CD8-positive, alpha-beta memory T cell (primary cell): ENCODE measurements at regions not wholly inside any gene's neighbourhood (a gene's known extent, or its start where the extent isn't known, plus 50 kb on each side); places are given as distances from the start of the nearest gene placed in this dataset.
"Not testable (repeated sequence)": the region's sequence is repeated elsewhere in the genome, so short reads cannot be mapped to it uniquely, and the experiment has no call there.

ENCODE experiments used
- CTCF ChIA-PET: fragments of 350-600 bp; sonication (Branson Sonifier 250); formaldehyde crosslinking; loops from one replicate; lab custom pipeline; 2021; ENCODE audit warnings: antibody characterized with exemption; lab: Charles Lee
- POLR2A ChIA-PET: fragments of 350-600 bp; sonication (Branson Sonifier 250); formaldehyde crosslinking; loops from one replicate; lab custom pipeline; 2021; ENCODE audit warnings: antibody characterized with exemption; lab: Charles Lee
- DNase-seq, 5 donors: peaks; one replicate each; pipeline versions ENCODE4 v3.0.0 to v3.0.0-alpha.2; 2020 to 2022; ENCODE audit warnings: mixed read lengths in 1 of 5
- H3K27ac ChIP-seq: one replicate; pipeline ENCODE4 v1.7.0; 2013; ENCODE audit warnings: low read depth, mild to moderate bottlenecking, low read length, moderate library complexity
- H3K27me3 ChIP-seq: 2 replicates; pipeline ENCODE4 v1.7.0; 2013; ENCODE audit warnings: low read length, mild to moderate bottlenecking; ENCODE audit not compliant: insufficient read depth, poor library complexity, severe bottlenecking
- H3K36me3 ChIP-seq: 2 replicates; pipeline ENCODE4 v1.7.0; 2013; ENCODE audit warnings: mild to moderate bottlenecking, low read length, moderate library complexity; ENCODE audit not compliant: insufficient read depth
- H3K4me1 ChIP-seq: 2 replicates; pipeline ENCODE4 v1.7.0; 2013; ENCODE audit warnings: mild to moderate bottlenecking, low read length, moderate library complexity; ENCODE audit not compliant: insufficient read depth
- H3K4me3 ChIP-seq: 2 replicates; pipeline ENCODE4 v1.7.0; 2013; ENCODE audit warnings: mild to moderate bottlenecking, low read length
- H3K9me3 ChIP-seq: 2 replicates; pipeline ENCODE4 v1.7.0; 2013; ENCODE audit warnings: mild to moderate bottlenecking, low read length
- H3K27ac Mint-ChIP-seq, 8 donors: one replicate each; pipeline ENCODE4 v1.8.0; 2020 to 2021; ENCODE audit warnings: mixed read lengths in 8 of 8, mild to moderate bottlenecking in 6 of 8, inconsistent platforms in 3 of 8, moderate library complexity in 3 of 8
- H3K27me3 Mint-ChIP-seq, 2 donors: one replicate each; pipeline ENCODE4 v1.8.0; 2020 to 2021; ENCODE audit warnings: mixed read lengths in 2 of 2, mild to moderate bottlenecking in 1 of 2, moderate library complexity in 1 of 2
- H3K36me3 Mint-ChIP-seq, 3 donors: one replicate each; pipeline ENCODE4 v1.8.0; 2020 to 2021; ENCODE audit warnings: mixed read lengths in 3 of 3, inconsistent platforms in 1 of 3, mild to moderate bottlenecking in 1 of 3
- H3K4me1 Mint-ChIP-seq, 3 donors: one replicate each; pipeline ENCODE4 v1.8.0; 2020 to 2021; ENCODE audit warnings: mixed read lengths in 3 of 3, inconsistent platforms in 1 of 3, mild to moderate bottlenecking in 1 of 3
- H3K4me3 Mint-ChIP-seq, 7 donors: one replicate each; pipeline ENCODE4 v1.8.0; 2020 to 2021; ENCODE audit warnings: mixed read lengths in 7 of 7, mild to moderate bottlenecking in 6 of 7, moderate library complexity in 4 of 7, inconsistent platforms in 2 of 7
- H3K9me3 Mint-ChIP-seq, 5 donors: one replicate each; pipeline ENCODE4 v1.8.0; 2020 to 2022; ENCODE audit warnings: mixed read lengths in 5 of 5, mild to moderate bottlenecking in 3 of 5, moderate library complexity in 2 of 5, inconsistent platforms in 1 of 5

DNA sequence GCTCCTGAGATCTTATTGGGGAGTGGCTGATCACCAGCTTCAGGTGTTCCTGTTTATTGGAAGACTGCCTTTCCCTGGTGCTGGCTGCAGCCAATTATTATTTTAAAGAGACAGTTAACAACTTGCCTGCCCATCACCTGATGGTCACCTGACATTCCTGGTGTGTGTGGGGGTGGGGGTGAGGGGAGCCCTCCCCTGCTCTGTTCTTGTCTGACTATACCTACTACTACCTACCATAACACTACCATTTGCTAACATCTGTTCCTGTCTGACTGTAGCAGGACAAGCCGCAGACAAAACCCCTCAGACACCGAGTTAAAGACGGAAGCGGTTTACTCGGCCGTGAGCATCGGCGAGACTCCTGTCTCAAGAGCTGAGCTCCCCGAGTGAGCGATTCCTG lies 54.9 kb upstream of the NBPF3 start:
- CTCF ChIA-PET = no interaction called here
- H3K36me3 Mint-ChIP-seq = peaks cover 0 to 5% (median 0%) of the 10 kb centered on the region in 3 donors
- H3K4me1 ChIP-seq = no peaks in the 10 kb centered on the region

DNA sequence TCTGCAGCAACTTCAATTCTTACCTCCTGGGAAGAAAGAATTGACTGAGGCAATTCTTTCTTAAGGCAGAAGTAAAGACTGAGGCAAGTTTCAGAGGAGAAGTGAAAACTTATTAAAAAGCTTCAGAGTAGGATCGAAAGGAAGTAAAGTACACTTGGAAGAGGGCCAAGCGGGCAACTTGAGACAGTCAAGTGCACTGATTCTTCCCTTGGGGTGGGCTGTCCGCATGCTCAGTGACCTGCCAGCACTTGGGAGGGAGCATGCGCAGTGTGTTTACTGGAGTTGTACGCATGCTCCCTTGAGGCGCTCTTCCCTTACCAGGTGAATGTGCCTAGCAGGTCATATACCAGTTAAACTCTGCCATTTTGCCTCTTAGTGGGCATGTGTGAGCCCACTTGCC lies 55.3 kb upstream of the NBPF3 start:
- Histone ChIP-seq H3K27ac (no peak overlapping the region), H3K4me3 (no peak overlapping the region), H3K9me3 (no peaks in the 10 kb centered on the region), H3K27me3 (no peaks in the 10 kb centered on the region), H3K4me1 (no peaks in the 10 kb centered on the region), H3K36me3 (no peaks in the 10 kb centered on the region)
- no peak for DNase-seq
- Mint-ChIP-seq H3K27me3 (peaks cover 5 to 18% of the 10 kb centered on the region in 2 donors), H3K27ac (no peak overlapping the region), H3K4me1 (peaks cover 0 to 9% (median 6%) of the 10 kb centered on the region in 3 donors), H3K9me3 (peaks cover 3 to 13% (median 6%) of the 10 kb centered on the region in 5 donors), H3K4me3 (no peak overlapping the region), H3K36me3 (peaks cover 0 to 7% (median 0%) of the 10 kb centered on the region in 3 donors)
- ChIA-PET POLR2A (no interaction called here), CTCF (no interaction called here)

More for the DNA sequence above, 54.9 kb upstream of the NBPF3 start:
- no peak overlapping the region for H3K4me3 ChIP-seq
- no peak overlapping the region for H3K27ac ChIP-seq
- H3K9me3 ChIP-seq = no peaks in the 10 kb centered on the region
- Mint-ChIP-seq H3K4me3 (no peak overlapping the region), H3K27me3 (peaks cover 5 to 22% of the 10 kb centered on the region in 2 donors), H3K9me3 (peaks cover 3 to 9% (median 5%) of the 10 kb centered on the region in 5 donors), H3K27ac (peak overlapping the region in 1 of 8 donors; percentile 5), H3K4me1 (peaks cover 0 to 9% (median 6%) of the 10 kb centered on the region in 3 donors)
- H3K36me3 ChIP-seq = no peaks in the 10 kb centered on the region
- DNase-seq = no peak
- H3K27me3 ChIP-seq = no peaks in the 10 kb centered on the region
- POLR2A ChIA-PET = no interaction called here

DNA sequence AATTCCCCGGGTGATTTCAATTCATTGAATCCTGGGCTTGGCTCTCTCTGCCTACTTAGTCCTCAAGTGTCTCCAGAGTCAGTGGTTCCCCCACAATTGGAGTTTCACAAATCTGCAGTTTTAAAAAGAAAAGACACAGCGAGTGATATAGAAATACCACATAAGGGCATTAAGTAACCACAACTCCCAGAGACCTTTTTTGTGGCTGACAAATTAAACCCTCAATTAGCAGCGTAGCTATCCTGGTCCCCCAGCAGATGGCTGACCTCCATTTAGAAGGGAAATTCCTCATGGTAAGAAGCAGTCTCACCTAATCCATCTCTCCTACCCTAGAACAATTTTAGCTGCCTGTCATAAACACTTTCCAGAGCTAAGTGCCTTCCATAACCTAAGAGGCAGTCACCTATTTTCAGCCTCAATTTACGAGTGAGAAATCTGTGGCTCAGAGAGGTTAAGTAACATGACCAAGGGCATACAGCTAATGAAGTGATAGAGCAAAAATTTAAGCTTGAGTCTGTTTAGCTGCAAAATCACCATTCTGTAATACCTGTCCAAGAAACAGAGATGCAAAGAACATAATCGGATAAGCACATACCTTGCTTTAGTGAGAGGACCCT lies 56.0 kb upstream of the NBPF3 start:
- POLR2A ChIA-PET = no interaction called here
- CTCF ChIA-PET = no interaction called here

DNA sequence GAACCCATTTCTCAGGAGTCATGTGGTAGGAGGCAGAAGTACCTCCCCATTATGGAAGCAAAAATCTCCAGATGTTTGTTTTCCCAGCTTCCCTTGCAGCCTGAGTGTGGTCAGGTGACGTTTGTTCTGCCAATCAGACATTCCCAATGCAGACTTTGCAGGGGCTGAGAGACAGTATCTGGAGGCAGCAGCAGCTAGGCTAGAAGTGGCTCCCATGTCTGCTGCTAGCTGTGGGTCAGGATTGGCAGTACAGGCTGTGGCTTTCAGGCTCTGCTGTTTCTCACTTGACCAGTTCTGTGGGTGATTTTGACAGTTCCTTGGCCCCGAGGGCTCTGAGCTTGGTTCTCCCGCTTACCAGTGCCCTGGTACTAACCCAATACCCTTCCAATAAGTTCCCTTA lies 58.6 kb upstream of the NBPF3 start:
- ChIA-PET POLR2A (no interaction called here), CTCF (interaction anchor here (0.9 to 2.7 kb wide), 2 partner anchors 12 to 111 kb away, joined by 3 to 13 read pairs; no protein-coding TSS in a partner anchor)
- no peaks in the 10 kb centered on the region for H3K36me3 ChIP-seq
- DNase-seq = no peak
- Mint-ChIP-seq H3K36me3 (peaks cover 0 to 8% (median 0%) of the 10 kb centered on the region in 3 donors), H3K4me3 (no peak overlapping the region), H3K27ac (no peak overlapping the region), H3K27me3 (peaks cover 6 to 16% of the 10 kb centered on the region in 2 donors), H3K9me3 (peaks cover 5 to 13% (median 6%) of the 10 kb centered on the region in 5 donors), H3K4me1 (peaks cover 0 to 9% (median 6%) of the 10 kb centered on the region in 3 donors)
- no peaks in the 10 kb centered on the region for H3K4me1 ChIP-seq
- no peaks in the 10 kb centered on the region for H3K9me3 ChIP-seq
- no peak overlapping the region for H3K4me3 ChIP-seq
- H3K27ac ChIP-seq = no peak overlapping the region
- H3K27me3 ChIP-seq = no peaks in the 10 kb centered on the region

More for the DNA sequence above, 56.0 kb upstream of the NBPF3 start:
- no peaks in the 10 kb centered on the region for H3K36me3 ChIP-seq
- DNase-seq = no peak
- peaks cover 5 to 13% (median 6%) of the 10 kb centered on the region in 5 donors for H3K9me3 Mint-ChIP-seq
- H3K4me3 ChIP-seq = no peak overlapping the region
- no peaks in the 10 kb centered on the region for H3K9me3 ChIP-seq
- H3K4me1 ChIP-seq = no peaks in the 10 kb centered on the region
- H3K4me1 Mint-ChIP-seq = peaks cover 0 to 9% (median 6%) of the 10 kb centered on the region in 3 donors
- no peak overlapping the region for H3K27ac Mint-ChIP-seq
- H3K27me3 Mint-ChIP-seq = peaks cover 5 to 17% of the 10 kb centered on the region in 2 donors
- H3K27ac ChIP-seq = no peak overlapping the region
- H3K4me3 Mint-ChIP-seq = no peak overlapping the region
- H3K36me3 Mint-ChIP-seq = peaks cover 0 to 8% (median 0%) of the 10 kb centered on the region in 3 donors
- no peaks in the 10 kb centered on the region for H3K27me3 ChIP-seq

DNA sequence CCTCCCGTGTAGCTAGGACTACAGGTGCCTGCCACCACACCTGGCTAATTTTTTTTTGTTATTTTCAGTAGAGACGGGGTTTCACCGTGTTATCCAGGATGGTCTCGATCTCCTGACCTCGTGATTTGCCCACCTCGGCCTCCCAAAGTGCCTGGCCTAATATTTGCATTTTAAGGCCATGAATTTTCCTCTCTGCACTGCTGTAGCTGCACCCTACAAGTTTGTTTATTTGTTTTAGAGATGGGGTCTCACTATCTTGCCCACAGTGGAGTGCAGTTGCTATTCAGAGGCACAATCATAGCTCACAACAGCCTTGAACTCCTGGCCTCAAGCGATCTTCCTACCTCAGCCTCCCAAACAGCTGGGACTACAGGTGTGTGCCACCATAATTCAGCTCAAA lies 59.8 kb upstream of the NBPF3 start:
- H3K9me3 ChIP-seq, H3K27ac ChIP-seq, H3K27ac Mint-ChIP-seq, H3K4me3 Mint-ChIP-seq, H3K36me3 Mint-ChIP-seq, H3K36me3 ChIP-seq, H3K4me1 ChIP-seq, H3K4me1 Mint-ChIP-seq, DNase-seq, H3K27me3 ChIP-seq, POLR2A ChIA-PET, H3K4me3 ChIP-seq: not testable (repeated sequence)
- H3K9me3 Mint-ChIP-seq = peaks cover 5 to 13% (median 6%) of the 10 kb centered on the region in 5 donors
- CTCF ChIA-PET = interaction anchor here (0.9 to 2.7 kb wide), 2 partner anchors 11 to 161 kb away, joined by 3 to 13 read pairs; no protein-coding TSS in a partner anchor
- peaks cover 6 to 14% of the 10 kb centered on the region in 2 donors for H3K27me3 Mint-ChIP-seq

DNA sequence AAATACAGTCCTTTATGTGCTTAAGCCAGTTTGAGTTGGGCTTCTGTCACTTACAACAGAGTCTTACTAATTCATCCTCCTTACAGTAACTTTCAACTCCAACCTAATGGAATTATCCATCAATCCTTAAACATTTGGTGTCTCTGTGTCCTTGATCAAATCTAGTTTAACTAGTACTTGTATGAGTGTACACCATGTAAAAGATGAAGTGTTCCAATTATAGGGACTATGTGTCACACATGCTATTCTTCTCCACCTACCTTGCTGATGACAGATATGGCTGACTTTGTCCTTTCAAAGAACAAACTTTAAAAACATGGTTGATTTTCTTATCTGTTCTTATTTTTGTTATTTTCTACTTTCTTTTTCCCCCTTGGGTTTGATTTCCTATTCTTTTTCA lies 60.4 kb upstream of the NBPF3 start:
- Histone ChIP-seq H3K36me3 (no peaks in the 10 kb centered on the region), H3K27me3 (no peaks in the 10 kb centered on the region), H3K9me3 (no peaks in the 10 kb centered on the region), H3K4me3 (no peak overlapping the region), H3K4me1 (no peaks in the 10 kb centered on the region), H3K27ac (no peak overlapping the region)
- POLR2A ChIA-PET = no interaction called here
- Mint-ChIP-seq H3K4me1 (peaks cover 0 to 9% (median 6%) of the 10 kb centered on the region in 3 donors), H3K27ac (peak overlapping the region in 1 of 8 donors; percentile 55), H3K4me3 (no peak overlapping the region), H3K9me3 (peaks cover 5 to 13% (median 6%) of the 10 kb centered on the region in 5 donors), H3K27me3 (peaks cover 5 to 14% of the 10 kb centered on the region in 2 donors), H3K36me3 (peaks cover 0 to 8% (median 0%) of the 10 kb centered on the region in 3 donors)
- CTCF ChIA-PET = interaction anchor here (0.9 to 2.7 kb wide), 2 partner anchors 11 to 160 kb away, joined by 3 to 13 read pairs; no protein-coding TSS in a partner anchor
- no peak for DNase-seq

DNA sequence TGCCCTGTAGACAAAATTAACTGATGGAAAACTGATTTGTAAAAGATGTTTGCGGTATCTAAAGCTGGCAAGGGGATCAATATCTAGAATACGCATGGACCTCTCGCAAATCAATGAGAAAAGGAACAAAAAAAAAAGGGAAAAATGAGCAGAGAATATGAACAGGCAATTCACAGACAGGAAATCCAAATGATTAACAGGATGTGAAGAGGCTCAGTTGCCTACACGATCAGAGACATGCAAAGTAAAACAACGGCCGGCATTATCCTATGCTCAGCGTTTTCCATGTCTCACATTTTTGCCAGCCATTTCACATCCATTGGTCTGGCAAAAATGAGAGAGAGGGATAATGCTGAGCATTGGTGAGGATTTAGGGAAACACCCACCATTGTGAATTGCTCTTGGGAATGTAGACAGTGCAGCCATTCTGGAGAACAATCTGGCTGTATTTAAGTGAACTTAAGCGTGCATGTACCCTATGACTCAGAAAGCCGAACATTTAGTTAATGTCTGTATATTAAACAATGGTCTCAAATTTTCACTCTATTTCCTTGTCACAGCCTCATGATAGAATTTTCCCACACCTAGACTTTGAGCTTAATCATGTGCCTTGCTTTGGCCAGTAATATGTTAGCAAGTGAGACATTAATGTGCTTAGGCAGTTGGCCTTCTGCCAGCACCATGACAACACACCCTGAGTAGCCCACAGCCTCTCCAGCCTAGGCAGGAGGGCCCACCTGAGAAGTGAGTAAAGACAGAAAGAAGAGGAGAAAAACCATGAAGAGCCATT lies 61.0 kb upstream of the NBPF3 start:
- Mint-ChIP-seq H3K36me3 (peaks cover 0 to 8% (median 0%) of the 10 kb centered on the region in 3 donors), H3K4me3 (no peak overlapping the region), H3K27ac (no peak overlapping the region), H3K4me1 (peaks cover 0 to 7% (median 3%) of the 10 kb centered on the region in 3 donors), H3K9me3 (peaks cover 5 to 13% (median 6%) of the 10 kb centered on the region in 5 donors), H3K27me3 (peaks cover 5 to 11% of the 10 kb centered on the region in 2 donors)
- no peak for DNase-seq
- Histone ChIP-seq H3K4me1 (no peaks in the 10 kb centered on the region), H3K27ac (no peak overlapping the region), H3K36me3 (no peaks in the 10 kb centered on the region), H3K4me3 (no peak overlapping the region), H3K27me3 (no peaks in the 10 kb centered on the region), H3K9me3 (no peaks in the 10 kb centered on the region)
- CTCF ChIA-PET = interaction anchor here (2.7 kb wide), 1 partner anchor 10 kb away, joined by 13 read pairs; no protein-coding TSS in a partner anchor
- POLR2A ChIA-PET = no interaction called here

DNA sequence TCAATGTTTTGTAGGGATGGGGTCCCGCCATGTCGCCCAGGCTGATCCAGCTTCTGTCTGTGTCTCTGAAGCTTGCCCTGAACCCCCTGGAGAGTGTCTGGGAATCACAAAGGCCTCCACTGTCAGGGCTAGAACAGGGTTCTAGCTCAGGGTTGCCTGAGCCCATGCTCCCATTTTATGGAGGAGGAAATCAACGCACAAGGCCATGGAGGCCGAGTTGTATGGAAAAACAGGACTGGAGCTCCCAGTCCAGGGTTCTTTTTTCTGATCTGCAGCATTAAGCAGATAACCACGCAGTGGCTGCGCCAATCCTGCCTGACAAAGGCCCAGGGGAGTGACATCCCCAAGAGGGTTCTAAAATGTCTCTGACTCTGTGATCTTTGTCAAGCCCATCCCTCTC lies 67.6 kb upstream of the NBPF3 start:
- peaks cover 5 to 9% (median 5%) of the 10 kb centered on the region in 3 donors for H3K4me1 Mint-ChIP-seq
- H3K4me3 ChIP-seq = no peak overlapping the region
- H3K36me3 Mint-ChIP-seq = no peaks in the 10 kb centered on the region
- no peaks in the 10 kb centered on the region for H3K27me3 ChIP-seq
- no peaks in the 10 kb centered on the region for H3K9me3 Mint-ChIP-seq
- POLR2A ChIA-PET = no interaction called here
- no peaks in the 10 kb centered on the region for H3K9me3 ChIP-seq
- peaks cover 0 to 5% of the 10 kb centered on the region in 2 donors for H3K27me3 Mint-ChIP-seq
- H3K27ac ChIP-seq = no peak overlapping the region
- no peak overlapping the region for H3K4me3 Mint-ChIP-seq
- DNase-seq = no peak
- CTCF ChIA-PET = interaction anchor here (1.7 to 11.8 kb wide), 3 partner anchors 102 to 140 kb away, joined by 4 to 253 read pairs (median 13); no protein-coding TSS in a partner anchor
- H3K27ac Mint-ChIP-seq = no peak overlapping the region
- H3K4me1 ChIP-seq = peaks cover 8% of the 10 kb centered on the region
- H3K36me3 ChIP-seq = no peaks in the 10 kb centered on the region
